H1 (cell line): ENCODE measurements at regions not wholly inside any gene's neighbourhood (a gene's known extent, or its start where the extent isn't known, plus 50 kb on each side); places are given as distances from the start of the nearest gene placed in this dataset.
A peak's percentile ranks its signal among the peaks of the same experiment; 100 is the strongest.

Experiments
- CTCF ChIA-PET: fragments of 300-600 bp; sonication (Branson Sonifier 250); formaldehyde crosslinking; loops from one replicate; lab custom pipeline; 2021; ENCODE audit not compliant: partially characterized antibody; lab: Charles Lee
- POLR2A ChIA-PET: fragments of 300-600 bp; sonication (Branson Sonifier 250); formaldehyde crosslinking; loops from one replicate; lab custom pipeline; 2021; ENCODE audit warnings: inconsistent platforms; ENCODE audit not compliant: partially characterized antibody; lab: Charles Lee
- DNase-seq, 2 experiments: peaks; one replicate each; pipeline versions ENCODE4 v3.0.0 to v3.0.0-alpha.2; 2010 to 2022; ENCODE audit warnings: low spot score in 2 of 2, low read depth in 1 of 2, mixed read lengths in 1 of 2
- FAIRE-seq: peaks from 2 replicates; lab custom pipeline; 2011; peaks lifted over from hg19 to GRCh38; lab: Jason Lieb, UNC
- H2AFZ ChIP-seq: 2 replicates; pipeline ENCODE4 v1.8.1; 2012; ENCODE audit warnings: low read length, inconsistent platforms
- H2AK5ac ChIP-seq: 2 replicates; pipeline ENCODE4 v1.6.1; 2013; ENCODE audit warnings: low read depth, low read length
- H2BK120ac ChIP-seq: replicated peaks from 2 replicates; pipeline ENCODE3; 2013; ENCODE audit warnings: low read depth, low read length, inconsistent platforms
- H2BK12ac ChIP-seq: 2 replicates; pipeline ENCODE4 v1.6.1; 2013; ENCODE audit warnings: low read depth, low read length
- H2BK15ac ChIP-seq: 2 replicates; pipeline ENCODE4 v1.6.1; 2013; ENCODE audit warnings: low read length
- H2BK20ac ChIP-seq: 2 replicates; pipeline ENCODE4 v1.6.1; 2013; ENCODE audit warnings: low read length
- H2BK5ac ChIP-seq: 2 replicates; pipeline ENCODE4 v1.6.1; 2013; ENCODE audit warnings: low read depth, low read length
- H3K14ac ChIP-seq: 2 replicates; pipeline ENCODE4 v1.6.1; 2013; ENCODE audit warnings: inconsistent platforms; ENCODE audit not compliant: insufficient read length
- H3K18ac ChIP-seq: 2 replicates; pipeline ENCODE4 v1.6.1; 2013; ENCODE audit warnings: low read length; ENCODE audit errors: extremely low read depth
- H3K23ac ChIP-seq: 2 replicates; pipeline ENCODE4 v1.6.1; 2013; ENCODE audit warnings: inconsistent platforms; ENCODE audit not compliant: insufficient read length
- H3K23me2 ChIP-seq: 2 replicates; pipeline ENCODE4 v1.6.1; 2013; ENCODE audit warnings: low read depth, low read length
- H3K27ac ChIP-seq: 2 replicates; pipeline ENCODE4 v1.6.1; 2011; ENCODE audit warnings: low read depth, low read length, inconsistent platforms
- H3K27me3 ChIP-seq, 4 experiments: replicated peaks in 1 of 4; 1 replicate in 1 of 4; 2 replicates in 3 of 4; pipeline versions ENCODE4 v1.6.1 to v1.8.1; 2011 to 2013; ENCODE audit warnings: low read length in 3 of 4, mild to moderate bottlenecking in 3 of 4, inconsistent platforms in 2 of 4, mixed read lengths in 2 of 4, moderate library complexity in 1 of 4; ENCODE audit not compliant: control insufficient read depth in 3 of 4, insufficient read depth in 3 of 4; ENCODE audit errors: extremely low read depth in 1 of 4
- H3K36me3 ChIP-seq, 4 experiments: 2 replicates each; pipeline versions ENCODE4 v1.6.1 to v1.8.1; 2011 to 2013; ENCODE audit warnings: mild to moderate bottlenecking in 4 of 4, low read length in 3 of 4, moderate library complexity in 2 of 4, control low read depth in 1 of 4, inconsistent platforms in 1 of 4; ENCODE audit not compliant: insufficient read depth in 4 of 4, control insufficient read depth in 2 of 4
- H3K4ac ChIP-seq: replicated peaks from 2 replicates; pipeline ENCODE3; 2013; ENCODE audit warnings: low read length, low read depth, mixed read lengths, inconsistent platforms; ENCODE audit not compliant: insufficient read length
- H3K4me1 ChIP-seq, 4 experiments: replicated peaks in 1 of 4; 1 replicate in 1 of 4; 2 replicates in 3 of 4; pipeline versions ENCODE4 v1.6.1 to v1.8.1; 2011 to 2013; ENCODE audit warnings: low read length in 3 of 4, inconsistent platforms in 2 of 4, mixed read lengths in 1 of 4; ENCODE audit not compliant: insufficient read depth in 4 of 4, control insufficient read depth in 3 of 4
- H3K4me2 ChIP-seq, 2 experiments: 2 replicates each; pipeline versions ENCODE4 v1.6.1 to v1.8.1; 2011 to 2013; ENCODE audit warnings: low read depth in 2 of 2, low read length in 2 of 2, control low read depth in 1 of 2, inconsistent platforms in 1 of 2, mild to moderate bottlenecking in 1 of 2; ENCODE audit not compliant: insufficient read depth in 1 of 2
- H3K4me3 ChIP-seq, 4 experiments: fragments of 200-600, 300-600 bp in 1 of 4; sonication (generic), shearing (Covaris generic), sonication (Bioruptor Twin) in 1 of 4; 2 replicates each; pipeline versions ENCODE4 v1.5.1 to v1.8.1; 2011 to 2016; ENCODE audit warnings: low read length in 4 of 4, low read depth in 3 of 4, control low read depth in 2 of 4, inconsistent platforms in 2 of 4, mild to moderate bottlenecking in 2 of 4, mixed read lengths in 1 of 4, moderate library complexity in 1 of 4; ENCODE audit not compliant: insufficient read depth in 2 of 4; ENCODE audit errors: extremely low read depth in 1 of 4
- H3K56ac ChIP-seq: replicated peaks from 2 replicates; pipeline ENCODE3; 2013; ENCODE audit warnings: low read depth, mild to moderate bottlenecking, mixed read lengths, low read length, inconsistent platforms; ENCODE audit not compliant: insufficient read length
- H3K79me1 ChIP-seq: 2 replicates; pipeline ENCODE4 v1.6.1; 2013; ENCODE audit warnings: low read depth, low read length, control low read depth
- H3K79me2 ChIP-seq, 2 experiments: 2 replicates each; pipeline versions ENCODE4 v1.6.1 to v1.8.1; 2012 to 2013; ENCODE audit warnings: low read length in 2 of 2, mild to moderate bottlenecking in 2 of 2, inconsistent platforms in 1 of 2; ENCODE audit not compliant: insufficient read depth in 2 of 2, control insufficient read depth in 1 of 2
- H3K9ac ChIP-seq, 4 experiments: replicated peaks in 1 of 4; 1 replicate in 1 of 4; 2 replicates in 3 of 4; pipeline versions ENCODE4 v1.6.1 to v1.8.1; 2011 to 2013; ENCODE audit warnings: low read depth in 3 of 4, low read length in 3 of 4, control low read depth in 2 of 4, mild to moderate bottlenecking in 2 of 4, moderate library complexity in 2 of 4, inconsistent platforms in 1 of 4; ENCODE audit errors: extremely low read depth in 1 of 4
- H3K9me3 ChIP-seq, 2 experiments: 2 replicates each; pipeline versions ENCODE4 v1.6.1 to v1.8.1; 2012 to 2013; ENCODE audit warnings: mild to moderate bottlenecking in 2 of 2, moderate library complexity in 2 of 2, control low read depth in 1 of 2, inconsistent platforms in 1 of 2, low read depth in 1 of 2, low read length in 1 of 2, mixed read lengths in 1 of 2; ENCODE audit not compliant: insufficient read depth in 2 of 2
- H4K20me1 ChIP-seq, 2 experiments: replicated peaks in 1 of 2; 2 replicates each; pipeline versions ENCODE3 to v1.8.1; 2011 to 2013; ENCODE audit warnings: inconsistent platforms in 2 of 2, low read length in 2 of 2, mild to moderate bottlenecking in 1 of 2; ENCODE audit not compliant: insufficient read depth in 2 of 2, control insufficient read depth in 1 of 2
- H4K5ac ChIP-seq: 2 replicates; pipeline ENCODE4 v1.6.1; 2013; ENCODE audit warnings: low read length, low read depth, mixed read lengths, inconsistent platforms; ENCODE audit not compliant: insufficient read length
- H4K8ac ChIP-seq: 2 replicates; pipeline ENCODE4 v1.8.0; 2013; ENCODE audit warnings: mild to moderate bottlenecking, moderate library complexity, low read length, inconsistent platforms; ENCODE audit not compliant: insufficient read depth; ENCODE audit errors: extremely low read depth
- H4K91ac ChIP-seq: replicated peaks from 2 replicates; pipeline ENCODE3; 2013; ENCODE audit warnings: low read length, mixed read lengths, inconsistent platforms; ENCODE audit not compliant: insufficient read length
- MAFK ChIP-seq: IDR thresholded peaks from 2 replicates; pipeline ENCODE4 v1.6.1; 2012; ENCODE audit warnings: low read depth, mild to moderate bottlenecking, improper control_type of control experiment, low read length
- RAD21 ChIP-seq, 2 experiments: IDR thresholded peaks in 1 of 2; conservative IDR thresholded peaks in 1 of 2; 2 replicates each; pipeline ENCODE4 v1.6.1; 2011; ENCODE audit warnings: low read depth in 2 of 2, low read length in 2 of 2, improper control_type of control experiment in 1 of 2, inconsistent platforms in 1 of 2, mild to moderate bottlenecking in 1 of 2, moderate library complexity in 1 of 2
- SRF ChIP-seq: IDR thresholded peaks from 2 replicates; pipeline ENCODE4 v1.6.1; 2011; ENCODE audit warnings: mild to moderate bottlenecking, low read depth, low read length, moderate library complexity
- SUZ12 ChIP-seq: fragments of 200-600 bp; sonication (generic); IDR thresholded peaks from 2 replicates; pipeline ENCODE4 v1.6.1; 2012; ENCODE audit warnings: mild to moderate bottlenecking, inconsistent platforms, low read length, moderate library complexity, mixed read lengths
- WGBS, 2 experiments: shearing (Covaris generic) in 1 of 2; methylation state at CpG; one replicate each; pipeline versions ENCODE4 v1.1.6 to v1.1.7; 2013 to 2015; ENCODE audit warnings: low lambda C conversion rate in 2 of 2, mixed read lengths in 2 of 2, inconsistent platforms in 1 of 2, low coverage in 1 of 2, missing lambda C conversion rate in 1 of 2; ENCODE audit not compliant: insufficient replicate concordance in 2 of 2, insufficient coverage in 1 of 2, insufficient read length in 1 of 2; ENCODE audit errors: extremely low coverage in 1 of 2, missing lambda C conversion rate in 1 of 2; 5-methylcytosine and 5-hydroxymethylcytosine counted together
- TF ChIP-seq, protein P1 (sequence below), 3 experiments: IDR thresholded peaks; 1 replicate in 2 of 3; 2 replicates in 1 of 3; pipeline versions ENCODE4 v1.5.1 to v1.6.1; 2011; ENCODE audit warnings: low read length in 3 of 3, mild to moderate bottlenecking in 3 of 3, inconsistent platforms in 2 of 3, low read depth in 1 of 3, moderate library complexity in 1 of 3; ENCODE audit not compliant: insufficient read depth in 1 of 3; ENCODE audit errors: control extremely low read depth in 1 of 3

DNA sequence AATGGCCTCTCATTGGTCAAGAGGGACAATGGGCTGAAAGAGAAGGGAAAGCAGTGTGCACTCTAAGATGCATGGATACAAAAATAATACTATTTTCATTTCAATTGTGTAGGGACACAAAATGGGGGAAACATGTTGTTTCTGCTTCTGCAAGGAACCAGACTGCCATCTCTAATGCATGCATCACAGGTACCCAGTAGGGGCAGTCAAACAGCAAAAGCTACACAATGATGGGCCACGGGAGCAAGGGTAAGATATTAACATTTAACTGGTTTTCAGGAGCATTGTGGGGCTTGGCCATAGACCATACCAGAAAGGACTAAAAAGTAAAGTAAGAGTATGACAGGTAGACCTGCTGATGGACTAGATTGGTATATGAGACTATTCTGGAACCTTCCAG is 535.8 kb downstream of the SPATA31D1 start:
- no peak overlapping the region for H4K91ac ChIP-seq
- no peak overlapping the region for H4K8ac ChIP-seq
- no peak overlapping the region for H3K4me3 ChIP-seq
- H3K56ac ChIP-seq = no peak overlapping the region
- 0 out of 4 replicates have a peak, but pooled peaks cover 0 to 4% of the 10 kb centered on the region in 2 experiments for H3K9me3 ChIP-seq
- H3K79me2 ChIP-seq = no peaks in the 10 kb centered on the region
- ChIA-PET POLR2A (no interaction called here), CTCF (interaction anchor here (0.6 to 1.9 kb wide), 5 partner anchors 9 to 83 kb away, joined by 3 to 5 read pairs (median 3); no protein-coding TSS in a partner anchor)
- H2BK20ac ChIP-seq = no peak overlapping the region
- no peak overlapping the region for H3K14ac ChIP-seq
- H2BK15ac ChIP-seq = no peak overlapping the region
- H3K36me3 ChIP-seq = no peaks in the 10 kb centered on the region
- no peaks in the 10 kb centered on the region for H3K27me3 ChIP-seq
- DNase-seq = no peak
- no peak overlapping the region for H3K23ac ChIP-seq
- no peak overlapping the region for H2BK120ac ChIP-seq
- no peak overlapping the region for H2AK5ac ChIP-seq
- no peak overlapping the region for H4K5ac ChIP-seq
- no peaks in the 10 kb centered on the region for H3K23me2 ChIP-seq
- H3K27ac ChIP-seq = no peak overlapping the region
- no peak overlapping the region for H3K18ac ChIP-seq
- 77% methylated on average over 1 of the region's 1 CpG; no CpG with 5 or more reads in 1 of the 2 experiments for WGBS, 2 experiments
- TF ChIP-seq SUZ12 (no peak), MAFK (no peak), RAD21 (IDR thresholded peaks at IDR 0.05 in 1 of 2, conservative IDR thresholded peaks at IDR 0.05 in 1 of 2; ENCODE audit: low read depth in 2 of 2, low read length in 2 of 2) (peak in 1 of 2 experiments; percentile 35; a peak in 2 of 4 replicates), SRF (no peak)
- TF ChIP-seq, protein P1, sequence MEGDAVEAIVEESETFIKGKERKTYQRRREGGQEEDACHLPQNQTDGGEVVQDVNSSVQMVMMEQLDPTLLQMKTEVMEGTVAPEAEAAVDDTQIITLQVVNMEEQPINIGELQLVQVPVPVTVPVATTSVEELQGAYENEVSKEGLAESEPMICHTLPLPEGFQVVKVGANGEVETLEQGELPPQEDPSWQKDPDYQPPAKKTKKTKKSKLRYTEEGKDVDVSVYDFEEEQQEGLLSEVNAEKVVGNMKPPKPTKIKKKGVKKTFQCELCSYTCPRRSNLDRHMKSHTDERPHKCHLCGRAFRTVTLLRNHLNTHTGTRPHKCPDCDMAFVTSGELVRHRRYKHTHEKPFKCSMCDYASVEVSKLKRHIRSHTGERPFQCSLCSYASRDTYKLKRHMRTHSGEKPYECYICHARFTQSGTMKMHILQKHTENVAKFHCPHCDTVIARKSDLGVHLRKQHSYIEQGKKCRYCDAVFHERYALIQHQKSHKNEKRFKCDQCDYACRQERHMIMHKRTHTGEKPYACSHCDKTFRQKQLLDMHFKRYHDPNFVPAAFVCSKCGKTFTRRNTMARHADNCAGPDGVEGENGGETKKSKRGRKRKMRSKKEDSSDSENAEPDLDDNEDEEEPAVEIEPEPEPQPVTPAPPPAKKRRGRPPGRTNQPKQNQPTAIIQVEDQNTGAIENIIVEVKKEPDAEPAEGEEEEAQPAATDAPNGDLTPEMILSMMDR (IDR thresholded peaks at IDR 0.05; ENCODE audit: control extremely low read depth in 1 of 3, insufficient read depth in 1 of 3, low read depth in 1 of 3, low read length in 3 of 3) = peak in 2 of 3 experiments; percentile 20 to 38; a peak in 2 of 4 replicates
- H3K9ac ChIP-seq = no peak overlapping the region
- no peaks in the 10 kb centered on the region for H3K4me1 ChIP-seq
- H2BK12ac ChIP-seq = no peak overlapping the region
- no peak for FAIRE-seq
- no peak overlapping the region for H2BK5ac ChIP-seq
- H3K79me1 ChIP-seq = no peaks in the 10 kb centered on the region
- H2AFZ ChIP-seq = no peak overlapping the region
- no peaks in the 10 kb centered on the region for H4K20me1 ChIP-seq
- no peak overlapping the region for H3K4ac ChIP-seq
- no peak overlapping the region for H3K4me2 ChIP-seq
